ENCODE measurements at regions not wholly inside any gene's neighbourhood (a gene's known extent, or its start where the extent isn't known, plus 50 kb on each side); places are given as distances from the start of the nearest gene placed in this dataset.

- FAIRE-seq (no peak), DNase-seq (ENCODE audit: insufficient read length, low spot score) (no peak)
- TF ChIP-seq, protein P1, sequence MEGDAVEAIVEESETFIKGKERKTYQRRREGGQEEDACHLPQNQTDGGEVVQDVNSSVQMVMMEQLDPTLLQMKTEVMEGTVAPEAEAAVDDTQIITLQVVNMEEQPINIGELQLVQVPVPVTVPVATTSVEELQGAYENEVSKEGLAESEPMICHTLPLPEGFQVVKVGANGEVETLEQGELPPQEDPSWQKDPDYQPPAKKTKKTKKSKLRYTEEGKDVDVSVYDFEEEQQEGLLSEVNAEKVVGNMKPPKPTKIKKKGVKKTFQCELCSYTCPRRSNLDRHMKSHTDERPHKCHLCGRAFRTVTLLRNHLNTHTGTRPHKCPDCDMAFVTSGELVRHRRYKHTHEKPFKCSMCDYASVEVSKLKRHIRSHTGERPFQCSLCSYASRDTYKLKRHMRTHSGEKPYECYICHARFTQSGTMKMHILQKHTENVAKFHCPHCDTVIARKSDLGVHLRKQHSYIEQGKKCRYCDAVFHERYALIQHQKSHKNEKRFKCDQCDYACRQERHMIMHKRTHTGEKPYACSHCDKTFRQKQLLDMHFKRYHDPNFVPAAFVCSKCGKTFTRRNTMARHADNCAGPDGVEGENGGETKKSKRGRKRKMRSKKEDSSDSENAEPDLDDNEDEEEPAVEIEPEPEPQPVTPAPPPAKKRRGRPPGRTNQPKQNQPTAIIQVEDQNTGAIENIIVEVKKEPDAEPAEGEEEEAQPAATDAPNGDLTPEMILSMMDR (IDR thresholded peaks at IDR 0.05; ENCODE audit: insufficient read depth, missing control alignments): no peak
Observed at GRCh38 chr14:54206516-54206915, 190.3 kb upstream of the CDKN3 start.

GRCh38 chr14:54207075-54207474 lies 189.7 kb upstream of the CDKN3 start:
- DNase-seq (ENCODE audit: insufficient read length, low spot score) (no peak), FAIRE-seq (no peak)
- TF ChIP-seq, protein P1 (IDR thresholded peaks at IDR 0.05; ENCODE audit: insufficient read depth, missing control alignments): no peak

DNA sequence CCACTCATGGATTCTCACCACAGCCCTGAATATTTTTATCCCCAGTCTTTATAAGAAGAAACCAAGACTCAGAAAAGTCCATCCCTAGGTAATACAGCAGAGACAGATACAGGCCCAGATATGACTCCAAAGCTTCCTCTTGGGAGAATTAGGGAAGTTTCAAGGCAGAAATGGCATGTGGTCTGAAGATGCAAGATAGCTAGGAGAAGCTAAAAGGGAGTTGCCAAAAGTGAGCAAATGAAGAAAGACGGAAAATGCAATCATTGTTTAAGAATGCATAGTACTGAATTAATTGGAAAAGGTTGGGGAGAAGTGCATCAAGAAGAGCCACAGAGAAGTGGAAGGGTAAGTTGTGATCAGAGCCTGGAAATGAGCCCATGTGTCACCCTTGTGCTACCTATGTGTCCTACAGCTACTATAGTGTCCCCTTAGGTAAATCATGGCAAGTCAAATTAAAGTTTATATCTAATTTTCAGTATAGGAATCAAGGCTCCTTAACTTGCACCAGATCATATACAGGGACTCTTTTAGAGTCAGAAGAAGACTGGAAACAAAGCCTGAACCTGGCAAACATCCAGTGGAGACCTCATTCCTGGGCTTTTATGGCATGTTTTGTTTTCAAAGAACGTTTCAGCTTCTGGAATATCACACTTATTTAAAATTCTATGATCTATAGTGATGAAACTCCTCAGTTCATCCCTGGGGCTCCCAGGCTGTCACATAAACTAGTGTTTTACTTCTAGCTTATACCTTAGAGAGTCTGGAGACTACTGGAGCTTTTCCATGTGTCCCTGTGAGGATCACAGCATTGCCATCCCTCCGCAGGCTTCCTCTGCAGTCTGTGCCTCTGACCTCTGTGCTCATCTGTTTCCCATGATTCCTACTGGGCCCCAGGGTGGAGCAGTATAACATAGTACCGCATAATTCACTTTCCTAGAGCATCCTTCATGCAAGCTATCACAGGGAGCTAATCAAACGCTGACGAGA lies 189.0 kb upstream of the CDKN3 start:
- DNase-seq (ENCODE audit: insufficient read length, low spot score): no peak
- TF ChIP-seq, protein P1 (IDR thresholded peaks at IDR 0.05; ENCODE audit: insufficient read depth, missing control alignments): no peak
- no peak for FAIRE-seq

- TF ChIP-seq, protein P1 (IDR thresholded peaks at IDR 0.05; ENCODE audit: insufficient read depth, missing control alignments): no peak
- no peak for FAIRE-seq
Observed at GRCh38 chr14:54208751-54209150, 188.1 kb upstream of the CDKN3 start.

DNA sequence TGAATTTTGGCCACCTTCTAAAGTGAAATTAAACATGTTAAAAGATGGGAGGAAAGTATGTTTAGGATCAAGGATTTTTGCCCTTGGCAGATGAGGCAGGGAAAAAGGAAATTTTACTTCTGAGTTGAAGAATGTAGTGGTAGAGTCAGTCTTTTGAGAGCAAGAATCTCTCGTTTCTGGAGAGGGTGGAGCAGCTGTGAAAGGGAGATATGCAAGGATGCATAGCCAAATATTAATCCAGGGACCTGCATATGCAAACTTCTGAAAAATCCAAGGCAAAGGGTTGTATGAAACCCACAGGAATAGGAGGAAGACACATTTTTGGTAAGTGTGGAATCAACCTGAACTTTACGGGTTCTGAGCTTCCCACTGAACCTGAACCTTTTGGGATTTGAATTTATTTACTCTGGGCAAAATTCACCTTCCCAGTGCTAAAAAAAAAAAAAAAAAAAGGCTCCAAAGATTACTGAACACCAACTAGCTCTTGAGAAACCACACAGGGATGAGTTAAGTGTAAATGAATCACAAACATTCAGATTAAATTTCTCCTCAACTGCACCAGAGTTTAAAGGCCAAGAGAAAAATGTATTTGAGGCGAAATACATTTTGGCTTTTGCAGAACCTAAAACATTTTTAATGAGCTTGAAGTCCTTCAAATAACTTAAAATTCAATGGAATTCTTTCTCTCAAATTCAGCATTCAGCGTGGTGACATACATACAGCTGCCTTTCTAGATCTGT lies 187.1 kb upstream of the CDKN3 start:
- no peak for FAIRE-seq
- DNase-seq (ENCODE audit: insufficient read length, low spot score): no peak
- TF ChIP-seq, protein P1 (IDR thresholded peaks at IDR 0.05; ENCODE audit: insufficient read depth, missing control alignments): no peak

More at GRCh38 chr14:54208751-54209150, 188.1 kb upstream of the CDKN3 start:
- no peak for DNase-seq (ENCODE audit: insufficient read length, low spot score)

DNA sequence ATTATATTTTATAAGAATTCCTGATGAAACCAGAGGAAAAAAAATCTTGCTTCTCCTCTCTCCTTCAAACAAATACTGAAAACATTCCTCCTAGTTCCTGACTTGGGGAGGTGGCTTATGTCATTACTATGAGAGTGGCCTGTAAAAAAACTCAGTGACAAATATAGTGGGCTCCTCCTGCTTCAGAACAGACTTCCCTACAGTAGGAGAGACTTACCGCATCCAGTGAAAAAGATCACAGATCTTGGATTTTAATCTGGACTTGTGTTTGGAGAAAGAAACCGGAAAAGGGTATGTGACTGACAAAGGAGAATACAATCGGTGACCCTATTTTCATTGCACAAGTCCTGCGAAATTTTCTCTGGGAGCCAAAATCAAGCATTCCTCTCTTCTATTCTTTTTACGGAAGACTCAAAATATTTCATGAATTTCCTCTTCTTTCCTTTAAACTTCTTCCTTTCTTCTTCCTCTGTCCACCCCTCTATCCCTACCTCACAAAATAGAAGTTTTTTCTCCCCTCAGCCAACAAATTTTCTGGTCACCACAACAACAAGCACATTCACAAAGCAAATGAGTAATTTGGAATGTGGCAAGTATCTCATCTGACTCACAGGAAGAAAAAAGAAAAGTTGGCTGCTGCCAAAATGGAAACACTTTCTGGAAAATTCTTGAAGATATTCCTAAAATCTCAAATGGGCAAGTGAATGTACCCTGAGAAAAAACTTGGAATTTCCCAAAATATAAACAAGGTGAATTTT lies 185.1 kb upstream of the CDKN3 start:
- TF ChIP-seq, protein P1 (IDR thresholded peaks at IDR 0.05; ENCODE audit: insufficient read depth, missing control alignments): no peak
- FAIRE-seq (no peak), DNase-seq (ENCODE audit: insufficient read length, low spot score) (no peak)

Data from D721Med (cell line).